ENCODE measurements at regions not wholly inside any gene's neighbourhood (a gene's known extent, or its start where the extent isn't known, plus 50 kb on each side); places are given as distances from the start of the nearest gene placed in this dataset.

DNA sequence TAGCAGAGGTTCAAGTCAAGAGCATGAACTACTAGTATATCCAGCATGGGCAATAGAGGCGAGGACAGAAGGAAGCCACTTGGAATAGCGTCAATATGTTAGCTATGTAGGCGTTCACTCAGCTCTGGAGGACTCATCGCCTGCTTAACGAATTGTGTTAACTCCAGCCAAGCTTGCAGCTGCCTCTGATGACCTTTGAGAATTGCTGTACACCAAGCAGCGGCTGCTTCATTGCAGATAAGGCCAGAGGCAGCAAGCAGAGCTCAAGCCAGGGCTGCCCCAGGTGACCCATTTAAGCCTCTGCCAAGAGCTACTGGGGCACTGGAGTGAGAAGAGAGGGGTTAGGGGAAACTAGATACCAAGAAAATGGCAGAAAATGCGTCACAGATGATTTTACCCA is 160.2 kb upstream of the IGFBP7 start:
- TF ChIP-seq ZFP30 (CRISPR knock-in tag; IDR thresholded peaks at IDR 0.05) (no peak), OSR1 (CRISPR knock-in tag; IDR thresholded peaks at IDR 0.05) (no peak), ARNTL (CRISPR knock-in tag; IDR thresholded peaks at IDR 0.05; ENCODE audit: borderline replicate concordance, low read depth) (no peak), ESRRG (CRISPR knock-in tag; IDR thresholded peaks at IDR 0.05) (no peak)

Data from SK-N-SH treated with all-trans-retinoic acid at 6 μM for 48 hours (cell line).